SK-N-MC (cell line): ENCODE measurements at regions not wholly inside any gene's neighbourhood (a gene's known extent, or its start where the extent isn't known, plus 50 kb on each side); places are given as distances from the start of the nearest gene placed in this dataset.

ENCODE experiments used
- EZH2 ChIP-seq: fragments of 200-600 bp; sonication (generic); IDR thresholded peaks from one replicate; pipeline ENCODE4 v1.6.1; 2017; ENCODE audit warnings: antibody characterized with exemption
- FOXP2 ChIP-seq: optimal IDR thresholded peaks from 2 replicates; pipeline ENCODE3; 2011; ENCODE audit warnings: mild to moderate bottlenecking, moderate library complexity; ENCODE audit not compliant: insufficient read depth; ENCODE audit errors: extremely low read length, control extremely low read depth

DNA sequence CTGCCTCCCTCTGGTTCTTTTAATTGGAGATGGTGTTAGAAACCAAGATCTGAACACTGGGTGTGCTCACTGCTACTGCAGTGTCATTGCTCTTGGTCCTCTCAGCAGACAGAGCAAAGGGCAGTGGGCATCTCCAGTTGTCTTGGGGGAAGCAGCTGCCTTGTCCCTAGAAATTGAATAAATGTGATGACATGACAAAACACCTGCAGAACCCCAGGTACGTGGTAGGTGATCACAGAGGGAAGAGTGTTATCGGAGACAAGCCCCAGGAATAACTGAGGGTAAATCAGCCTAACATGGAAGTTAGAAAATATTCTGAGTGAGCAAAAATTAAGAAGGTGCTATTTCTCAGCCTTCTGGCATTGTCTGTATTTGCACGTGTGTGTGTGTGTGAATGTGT is 311.9 kb upstream of the HDAC4 start:
- TF ChIP-seq EZH2 (no peak), FOXP2 (no peak)
